DND-41 (cell line): ENCODE measurements at regions not wholly inside any gene's neighbourhood (a gene's known extent, or its start where the extent isn't known, plus 50 kb on each side); places are given as distances from the start of the nearest gene placed in this dataset.

Source experiments
- ATAC-seq: fragments of 200-7000 bp; cut with Tn5 transposase; 3 replicates; pipeline ENCODE4 v1.9.1; 2021; ENCODE audit warnings: low read depth; ENCODE audit not compliant: insufficient read depth
- DNase-seq: peaks from one replicate; pipeline ENCODE4 v3.0.0-alpha.2; 2020
- H2AFZ ChIP-seq: 2 replicates; pipeline ENCODE4 v1.6.0; 2012; ENCODE audit warnings: low read depth, low read length
- H3K27ac ChIP-seq: 2 replicates; pipeline ENCODE4 v1.5.1; 2012; ENCODE audit warnings: low read length, inconsistent platforms
- H3K27me3 ChIP-seq: fragments of 200-600 bp; sonication (generic); 2 replicates; pipeline ENCODE4 v1.6.0; 2012; ENCODE audit warnings: low read length, mild to moderate bottlenecking, inconsistent platforms; ENCODE audit not compliant: insufficient read depth, poor library complexity
- H3K36me3 ChIP-seq: 2 replicates; pipeline ENCODE4 v1.5.1; 2012; ENCODE audit warnings: low read length, inconsistent platforms; ENCODE audit not compliant: insufficient read depth
- H3K4me1 ChIP-seq: 2 replicates; pipeline ENCODE4 v1.5.1; 2012; ENCODE audit warnings: mild to moderate bottlenecking, low read length; ENCODE audit not compliant: insufficient read depth
- H3K4me2 ChIP-seq: 2 replicates; pipeline ENCODE4 v1.6.0; 2012; ENCODE audit warnings: mild to moderate bottlenecking, moderate library complexity, low read length, inconsistent platforms; ENCODE audit not compliant: insufficient read depth
- H3K4me3 ChIP-seq, 2 experiments: fragments of 200-600 bp in 1 of 2; shearing (Covaris generic) in 1 of 2; 2 replicates each; pipeline ENCODE4 v1.5.1; 2012 to 2016; ENCODE audit warnings: inconsistent platforms in 2 of 2, low read length in 2 of 2, mild to moderate bottlenecking in 2 of 2, low read depth in 1 of 2, moderate library complexity in 1 of 2
- H3K79me2 ChIP-seq: 2 replicates; pipeline ENCODE4 v1.6.0; 2012; ENCODE audit warnings: low read length, inconsistent platforms; ENCODE audit not compliant: insufficient read depth
- H3K9ac ChIP-seq: 2 replicates; pipeline ENCODE4 v1.6.0; 2012; ENCODE audit warnings: low read depth, mild to moderate bottlenecking, inconsistent platforms, low read length, moderate library complexity
- H3K9me3 ChIP-seq: 2 replicates; pipeline ENCODE4 v1.5.1; 2012; ENCODE audit warnings: low read length, moderate library complexity, mild to moderate bottlenecking, inconsistent platforms; ENCODE audit not compliant: insufficient read depth, severe bottlenecking
- H4K20me1 ChIP-seq: 2 replicates; pipeline ENCODE4 v1.6.0; 2012; ENCODE audit warnings: low read length; ENCODE audit not compliant: insufficient read depth
- EZH2 ChIP-seq: IDR thresholded peaks from 3 replicates; pipeline ENCODE4 v1.6.1; 2012; ENCODE audit warnings: borderline replicate concordance, low read depth, mild to moderate bottlenecking, moderate library complexity, low read length, inconsistent platforms; ENCODE audit not compliant: severe bottlenecking
- TF ChIP-seq, protein P1 (sequence below): IDR thresholded peaks from 2 replicates; pipeline ENCODE4 v1.5.1; 2012; ENCODE audit warnings: borderline replicate concordance, low read length, moderate library complexity, mild to moderate bottlenecking; ENCODE audit not compliant: poor library complexity, severe bottlenecking; ENCODE audit errors: extremely low read depth

DNA sequence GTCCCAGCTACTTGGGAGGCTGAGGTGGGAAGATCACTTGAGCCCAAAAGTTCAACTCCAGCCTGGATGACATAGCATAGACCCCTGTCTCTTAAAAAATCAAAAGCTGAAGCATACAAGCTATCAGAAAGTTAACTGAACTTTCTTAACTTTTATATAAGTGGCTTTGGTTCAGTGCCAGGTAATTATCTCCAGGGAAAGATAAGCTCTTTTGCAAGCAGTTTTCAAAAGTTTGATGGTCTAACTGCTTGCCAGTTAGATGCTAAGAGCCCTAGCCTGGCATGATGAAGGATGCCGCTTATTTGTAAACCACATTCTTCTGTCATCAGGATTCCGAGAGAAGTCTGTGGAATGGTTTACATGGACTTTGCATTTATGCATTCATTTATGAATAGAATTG is 409.1 kb downstream of the AEBP2 start:
- Histone ChIP-seq H2AFZ (no peak overlapping the region), H3K27me3 (no peaks in the 10 kb centered on the region), H3K9ac (no peak overlapping the region), H3K4me2 (no peak overlapping the region), H3K36me3 (no peaks in the 10 kb centered on the region), H3K79me2 (no peaks in the 10 kb centered on the region), H4K20me1 (no peaks in the 10 kb centered on the region), H3K4me1 (no peaks in the 10 kb centered on the region), H3K27ac (no peak overlapping the region), H3K4me3 (no peak overlapping the region), H3K9me3 (no peaks in the 10 kb centered on the region)
- TF ChIP-seq, protein P1, sequence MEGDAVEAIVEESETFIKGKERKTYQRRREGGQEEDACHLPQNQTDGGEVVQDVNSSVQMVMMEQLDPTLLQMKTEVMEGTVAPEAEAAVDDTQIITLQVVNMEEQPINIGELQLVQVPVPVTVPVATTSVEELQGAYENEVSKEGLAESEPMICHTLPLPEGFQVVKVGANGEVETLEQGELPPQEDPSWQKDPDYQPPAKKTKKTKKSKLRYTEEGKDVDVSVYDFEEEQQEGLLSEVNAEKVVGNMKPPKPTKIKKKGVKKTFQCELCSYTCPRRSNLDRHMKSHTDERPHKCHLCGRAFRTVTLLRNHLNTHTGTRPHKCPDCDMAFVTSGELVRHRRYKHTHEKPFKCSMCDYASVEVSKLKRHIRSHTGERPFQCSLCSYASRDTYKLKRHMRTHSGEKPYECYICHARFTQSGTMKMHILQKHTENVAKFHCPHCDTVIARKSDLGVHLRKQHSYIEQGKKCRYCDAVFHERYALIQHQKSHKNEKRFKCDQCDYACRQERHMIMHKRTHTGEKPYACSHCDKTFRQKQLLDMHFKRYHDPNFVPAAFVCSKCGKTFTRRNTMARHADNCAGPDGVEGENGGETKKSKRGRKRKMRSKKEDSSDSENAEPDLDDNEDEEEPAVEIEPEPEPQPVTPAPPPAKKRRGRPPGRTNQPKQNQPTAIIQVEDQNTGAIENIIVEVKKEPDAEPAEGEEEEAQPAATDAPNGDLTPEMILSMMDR: no peak
- TF ChIP-seq EZH2: no peak
- ATAC-seq (no peak), DNase-seq (no peak)

GRCh38 chr12:19849208-19849607 is 409.9 kb downstream of the AEBP2 start:
- Histone ChIP-seq H3K4me3 (no peak overlapping the region), H3K9me3 (no peaks in the 10 kb centered on the region), H3K36me3 (no peaks in the 10 kb centered on the region), H3K27me3 (no peaks in the 10 kb centered on the region), H4K20me1 (no peaks in the 10 kb centered on the region), H3K27ac (no peak overlapping the region), H3K79me2 (no peaks in the 10 kb centered on the region), H3K4me2 (no peak overlapping the region), H2AFZ (no peak overlapping the region), H3K4me1 (no peaks in the 10 kb centered on the region), H3K9ac (no peak overlapping the region)
- TF ChIP-seq, protein P1: no peak
- TF ChIP-seq EZH2: no peak
- DNase-seq: no peak
- no peak for ATAC-seq

- no peaks in the 10 kb centered on the region for H3K4me1 ChIP-seq
- H3K27ac ChIP-seq: no peak overlapping the region
- no peaks in the 10 kb centered on the region for H3K9me3 ChIP-seq
- no peaks in the 10 kb centered on the region for H3K79me2 ChIP-seq
- H4K20me1 ChIP-seq: no peaks in the 10 kb centered on the region
- H3K27me3 ChIP-seq: no peaks in the 10 kb centered on the region
- no peak for ATAC-seq
- H3K9ac ChIP-seq: no peak overlapping the region
- H3K4me3 ChIP-seq: no peak overlapping the region
- no peak overlapping the region for H3K4me2 ChIP-seq
- no peak for DNase-seq
- no peaks in the 10 kb centered on the region for H3K36me3 ChIP-seq
- no peak overlapping the region for H2AFZ ChIP-seq
- TF ChIP-seq, protein P1: no peak
- no peak for TF ChIP-seq EZH2
Measured at GRCh38 chr12:19850346-19851065, 411.2 kb downstream of the AEBP2 start.
